Mesothelial cell of epicardium (in vitro differentiated cells): ENCODE measurements at regions not wholly inside any gene's neighbourhood (a gene's known extent, or its start where the extent isn't known, plus 50 kb on each side); places are given as distances from the start of the nearest gene placed in this dataset.

Experiments
- DNase-seq, 2 experiments: peaks; one replicate each; pipeline ENCODE4 v3.0.0; 2021; ENCODE audit warnings: low spot score in 2 of 2; ENCODE audit not compliant: unreplicated experiment in 2 of 2
- H3K27ac Mint-ChIP-seq: 2 replicates; pipeline ENCODE4 v1.8.0; 2021; ENCODE audit warnings: mixed read lengths
- H3K27me3 Mint-ChIP-seq: 2 replicates; pipeline ENCODE4 v1.8.0; 2021; ENCODE audit warnings: low read depth, mixed read lengths
- H3K36me3 Mint-ChIP-seq: 2 replicates; pipeline ENCODE4 v1.8.0; 2021; ENCODE audit warnings: mixed read lengths
- H3K4me1 Mint-ChIP-seq: 2 replicates; pipeline ENCODE4 v1.8.0; 2021; ENCODE audit warnings: mixed read lengths
- H3K4me3 Mint-ChIP-seq: 2 replicates; pipeline ENCODE4 v1.8.0; 2021; ENCODE audit warnings: mild to moderate bottlenecking, moderate library complexity, mixed read lengths
- H3K9me3 Mint-ChIP-seq: 2 replicates; pipeline ENCODE4 v1.8.0; 2021; ENCODE audit warnings: mixed read lengths
- TF ChIP-seq, protein P1 (sequence below): fragments of 200-600 bp; sonication (generic); IDR thresholded peaks from one replicate; pipeline ENCODE4 v1.5.0; 2021; ENCODE audit warnings: antibody characterized with exemption; ENCODE audit not compliant: unreplicated experiment

DNA sequence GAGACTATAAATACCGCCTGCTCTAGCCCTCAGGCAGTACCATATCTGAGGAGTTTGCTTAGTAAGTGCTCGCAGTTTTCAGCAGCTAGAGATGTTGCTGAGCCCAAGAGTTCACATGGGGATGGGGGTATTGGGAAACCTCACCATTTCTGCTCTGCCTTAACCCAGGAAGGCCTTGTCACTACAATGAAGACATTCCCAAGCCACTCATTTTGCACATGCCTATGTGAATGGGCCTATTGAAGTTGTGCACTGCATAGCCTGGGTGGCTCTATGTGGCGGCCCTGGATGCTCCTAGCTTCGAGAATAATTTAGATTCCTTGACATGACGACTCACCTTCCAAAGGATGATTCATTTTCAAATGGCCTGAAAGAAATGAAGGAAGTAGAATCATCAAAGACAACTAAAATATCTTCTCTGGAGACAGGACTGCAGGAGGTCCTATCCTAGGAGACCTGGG lies 163.4 kb downstream of the ADAMTS15 start:
- Mint-ChIP-seq H3K4me1 (peaks cover 15% of the 10 kb centered on the region), H3K4me3 (no peak overlapping the region), H3K9me3 (no peaks in the 10 kb centered on the region), H3K27ac (no peak overlapping the region), H3K36me3 (no peaks in the 10 kb centered on the region), H3K27me3 (peaks cover 17% of the 10 kb centered on the region)
- DNase-seq = no peak
- TF ChIP-seq, protein P1, sequence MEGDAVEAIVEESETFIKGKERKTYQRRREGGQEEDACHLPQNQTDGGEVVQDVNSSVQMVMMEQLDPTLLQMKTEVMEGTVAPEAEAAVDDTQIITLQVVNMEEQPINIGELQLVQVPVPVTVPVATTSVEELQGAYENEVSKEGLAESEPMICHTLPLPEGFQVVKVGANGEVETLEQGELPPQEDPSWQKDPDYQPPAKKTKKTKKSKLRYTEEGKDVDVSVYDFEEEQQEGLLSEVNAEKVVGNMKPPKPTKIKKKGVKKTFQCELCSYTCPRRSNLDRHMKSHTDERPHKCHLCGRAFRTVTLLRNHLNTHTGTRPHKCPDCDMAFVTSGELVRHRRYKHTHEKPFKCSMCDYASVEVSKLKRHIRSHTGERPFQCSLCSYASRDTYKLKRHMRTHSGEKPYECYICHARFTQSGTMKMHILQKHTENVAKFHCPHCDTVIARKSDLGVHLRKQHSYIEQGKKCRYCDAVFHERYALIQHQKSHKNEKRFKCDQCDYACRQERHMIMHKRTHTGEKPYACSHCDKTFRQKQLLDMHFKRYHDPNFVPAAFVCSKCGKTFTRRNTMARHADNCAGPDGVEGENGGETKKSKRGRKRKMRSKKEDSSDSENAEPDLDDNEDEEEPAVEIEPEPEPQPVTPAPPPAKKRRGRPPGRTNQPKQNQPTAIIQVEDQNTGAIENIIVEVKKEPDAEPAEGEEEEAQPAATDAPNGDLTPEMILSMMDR = no peak

DNA sequence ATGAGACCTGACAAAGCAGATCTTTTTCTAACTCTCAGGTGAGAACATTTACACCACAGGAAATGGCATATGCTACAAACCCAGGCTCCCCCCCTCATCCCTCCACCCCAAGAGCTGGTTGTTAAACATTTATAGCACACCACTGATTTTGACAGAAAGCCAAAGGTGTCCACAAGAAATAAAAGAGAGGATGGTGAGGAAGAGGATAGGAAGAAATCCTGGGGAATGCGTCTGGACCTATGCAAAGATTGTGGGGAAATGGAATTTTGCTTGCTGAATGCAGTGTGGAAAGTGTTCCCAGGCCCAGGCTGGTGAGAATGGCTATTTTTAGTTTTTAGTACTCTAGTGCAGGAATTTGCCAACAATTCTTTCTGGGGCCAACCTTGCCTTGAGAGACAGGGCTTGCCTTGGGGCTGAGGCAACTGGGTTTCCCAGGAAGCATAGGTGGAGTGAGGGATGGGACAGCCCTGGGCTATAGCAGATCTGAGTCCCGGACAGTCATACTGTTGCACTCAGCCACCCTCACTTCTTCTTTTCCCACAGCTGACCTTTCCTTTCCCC lies 163.9 kb downstream of the ADAMTS15 start:
- TF ChIP-seq, protein P1 = no peak
- no peak overlapping the region for H3K27ac Mint-ChIP-seq
- H3K9me3 Mint-ChIP-seq = no peaks in the 10 kb centered on the region
- peaks cover 10% of the 10 kb centered on the region for H3K4me1 Mint-ChIP-seq
- peaks cover 15% of the 10 kb centered on the region for H3K27me3 Mint-ChIP-seq
- DNase-seq = no peak
- no peaks in the 10 kb centered on the region for H3K36me3 Mint-ChIP-seq
- H3K4me3 Mint-ChIP-seq = no peak overlapping the region

DNA sequence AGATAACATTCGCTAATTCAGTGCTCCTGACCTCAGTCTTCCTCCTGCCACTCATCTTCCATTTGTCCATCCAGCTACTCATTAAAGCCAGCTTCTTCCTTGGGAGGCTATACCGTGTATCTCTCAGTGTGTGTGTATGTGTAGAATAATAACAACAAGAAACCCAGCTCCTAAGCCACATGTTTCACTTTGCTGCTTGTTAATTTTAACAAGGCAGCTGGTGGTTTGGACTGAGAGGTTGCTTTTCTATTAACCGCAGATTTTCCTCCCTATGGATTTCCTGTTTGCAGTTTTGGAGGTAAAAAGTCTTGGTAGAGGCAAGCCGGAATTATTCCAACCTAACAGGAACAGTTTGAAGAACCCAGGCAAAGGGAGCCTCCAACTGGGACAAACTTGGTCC lies 165.0 kb downstream of the ADAMTS15 start:
- TF ChIP-seq, protein P1 = no peak
- peaks cover 4% of the 10 kb centered on the region for H3K4me1 Mint-ChIP-seq
- no peak overlapping the region for H3K27ac Mint-ChIP-seq
- H3K9me3 Mint-ChIP-seq = peaks cover 4% of the 10 kb centered on the region
- H3K4me3 Mint-ChIP-seq = no peak overlapping the region
- no peak for DNase-seq
- H3K36me3 Mint-ChIP-seq = no peaks in the 10 kb centered on the region
- H3K27me3 Mint-ChIP-seq = peaks cover 10% of the 10 kb centered on the region

DNA sequence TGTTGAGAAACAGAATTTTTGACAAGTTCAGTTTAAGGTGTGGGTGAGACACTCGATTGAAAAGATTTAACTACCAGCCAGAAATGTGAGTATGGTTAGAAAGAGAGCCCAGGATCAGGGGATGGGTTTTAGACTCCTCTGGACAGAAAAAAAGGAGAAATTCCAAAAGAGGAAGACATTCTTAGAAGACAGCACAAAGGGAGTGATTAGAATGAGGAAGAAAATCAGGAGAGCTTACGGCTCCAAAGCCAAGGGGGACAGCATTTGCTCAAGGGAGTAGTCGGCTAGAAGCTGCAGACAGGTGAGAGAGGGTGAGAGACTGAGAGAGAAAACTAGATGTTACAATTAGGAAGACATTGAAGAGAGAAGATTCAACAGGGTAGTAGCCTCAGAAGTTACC lies 166.1 kb downstream of the ADAMTS15 start:
- no peak for DNase-seq
- Mint-ChIP-seq H3K27ac (no peak overlapping the region), H3K4me1 (peaks cover 4% of the 10 kb centered on the region), H3K36me3 (no peaks in the 10 kb centered on the region), H3K27me3 (peaks cover 10% of the 10 kb centered on the region), H3K4me3 (no peak overlapping the region), H3K9me3 (peaks cover 8% of the 10 kb centered on the region)
- TF ChIP-seq, protein P1 = no peak

DNA sequence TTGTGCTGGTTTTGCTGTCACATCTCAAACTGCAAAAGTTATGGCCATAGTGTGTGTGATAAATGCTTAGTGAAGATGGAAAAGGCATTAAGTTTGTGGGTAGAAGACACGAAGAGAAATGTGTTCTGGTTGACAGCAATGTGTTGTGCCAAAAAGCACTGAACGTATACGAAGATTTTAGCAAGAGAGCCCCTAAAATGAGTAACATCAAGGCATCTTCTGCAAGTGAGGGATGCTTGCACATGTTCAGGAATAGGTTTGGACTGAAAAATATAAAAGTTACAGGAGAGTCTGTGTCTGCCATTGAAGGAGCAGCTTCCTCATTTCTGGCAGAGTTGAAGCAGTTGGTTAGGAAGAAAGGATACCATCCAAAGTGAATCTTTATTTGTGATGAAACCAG lies 167.1 kb downstream of the ADAMTS15 start:
- peaks cover 4% of the 10 kb centered on the region for H3K4me1 Mint-ChIP-seq
- H3K27me3 Mint-ChIP-seq = peaks cover 10% of the 10 kb centered on the region

More for the DNA sequence above, 167.1 kb downstream of the ADAMTS15 start:
- Mint-ChIP-seq H3K27ac (no peak overlapping the region), H3K9me3 (peaks cover 11% of the 10 kb centered on the region), H3K4me3 (no peak overlapping the region), H3K36me3 (no peaks in the 10 kb centered on the region)
- DNase-seq = no peak
- TF ChIP-seq, protein P1 = no peak
